Activated CD4-positive, alpha-beta T cell treated with anti-CD3 and anti-CD28 coated beads, Interleukin-2, Interleukin-4, amounts not matched to agents 100 ng/mL and 50 ng/mL, durations not matched to agents 16 hours and 8 hours (primary cell): ENCODE measurements at regions not wholly inside any gene's neighbourhood (a gene's known extent, or its start where the extent isn't known, plus 50 kb on each side); places are given as distances from the start of the nearest gene placed in this dataset.
"Not testable (repeated sequence)": the region's sequence is repeated elsewhere in the genome, so short reads cannot be mapped to it uniquely, and the experiment has no call there.

ENCODE experiments used
- DNase-seq: peaks from one replicate; pipeline ENCODE4 v3.0.0-alpha.2; 2020; ENCODE audit warnings: low spot score

- DNase-seq = no peak
These were observed 147.8 kb downstream of the CYP26A1 start for GRCh38 chr10:93221521-93221920.

DNA sequence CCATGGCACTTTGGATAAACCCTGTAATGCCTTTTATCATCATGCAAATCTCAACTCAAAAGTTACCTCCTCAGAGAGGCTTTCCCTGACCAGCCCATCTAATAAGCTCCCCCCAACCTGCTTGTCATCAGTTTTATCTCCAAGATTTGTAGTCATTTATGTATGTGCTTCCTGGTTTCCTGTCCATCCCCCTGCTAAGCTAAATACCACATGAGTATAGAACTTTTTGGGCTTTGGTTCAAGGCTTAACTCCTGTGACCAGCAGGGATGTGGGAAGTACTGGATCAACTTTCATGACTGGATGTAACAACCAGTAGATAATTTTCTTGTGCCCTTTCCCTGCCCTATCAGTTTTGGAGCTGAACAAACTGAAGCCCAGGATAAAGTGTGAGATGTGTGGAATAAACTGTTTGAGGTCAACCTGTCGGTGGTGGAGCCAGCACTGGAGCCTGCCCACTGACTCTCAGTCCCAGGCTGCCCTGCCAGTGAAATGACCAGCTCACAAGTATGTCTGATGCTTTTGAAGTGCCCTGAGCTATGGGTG lies 148.6 kb downstream of the CYP26A1 start:
- no peak for DNase-seq

GRCh38 chr10:93222876-93223275 lies 149.2 kb downstream of the CYP26A1 start:
- DNase-seq = no peak

GRCh38 chr10:93223336-93223735 lies 149.6 kb downstream of the CYP26A1 start:
- DNase-seq = no peak

- DNase-seq = no peak
These were observed 150.5 kb downstream of the CYP26A1 start for GRCh38 chr10:93224005-93224779.

GRCh38 chr10:93225938-93226337 lies 152.2 kb downstream of the CYP26A1 start:
- no peak for DNase-seq

DNA sequence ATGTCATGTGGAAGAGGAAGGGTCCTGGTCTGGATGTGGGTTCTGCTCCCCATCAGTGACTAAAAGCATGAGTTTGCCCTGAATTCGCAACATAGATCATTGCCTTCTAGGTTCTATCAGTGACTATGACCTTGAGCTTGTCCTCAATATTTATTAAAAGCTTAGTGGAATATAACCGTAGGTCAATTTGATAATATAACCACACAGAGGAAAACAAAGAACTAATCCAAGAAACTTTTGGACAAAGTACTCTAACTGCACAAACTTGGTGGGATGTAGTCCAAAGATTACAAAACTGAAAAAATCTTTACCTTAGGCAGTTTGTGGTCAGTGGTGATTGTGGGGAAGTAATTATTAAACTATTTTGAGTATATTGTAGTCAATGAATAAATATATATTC lies 152.9 kb downstream of the CYP26A1 start:
- DNase-seq = no peak

GRCh38 chr10:93230596-93230995 lies 156.9 kb downstream of the CYP26A1 start:
- not testable (repeated sequence) for DNase-seq

- DNase-seq = not testable (repeated sequence)
These were observed 158.5 kb downstream of the CYP26A1 start for GRCh38 chr10:93232159-93232558.

- DNase-seq = not testable (repeated sequence)
These were observed 161.2 kb downstream of the CYP26A1 start for GRCh38 chr10:93234940-93235339.

GRCh38 chr10:93235686-93236085 lies 162.0 kb downstream of the CYP26A1 start:
- DNase-seq = no peak

GRCh38 chr10:93236393-93237040 lies 162.8 kb downstream of the CYP26A1 start:
- no peak for DNase-seq

- no peak for DNase-seq
These were observed 171.5 kb downstream of the CYP26A1 start for GRCh38 chr10:93245147-93245546.

GRCh38 chr10:93245779-93246178 lies 172.1 kb downstream of the CYP26A1 start:
- no peak for DNase-seq

DNA sequence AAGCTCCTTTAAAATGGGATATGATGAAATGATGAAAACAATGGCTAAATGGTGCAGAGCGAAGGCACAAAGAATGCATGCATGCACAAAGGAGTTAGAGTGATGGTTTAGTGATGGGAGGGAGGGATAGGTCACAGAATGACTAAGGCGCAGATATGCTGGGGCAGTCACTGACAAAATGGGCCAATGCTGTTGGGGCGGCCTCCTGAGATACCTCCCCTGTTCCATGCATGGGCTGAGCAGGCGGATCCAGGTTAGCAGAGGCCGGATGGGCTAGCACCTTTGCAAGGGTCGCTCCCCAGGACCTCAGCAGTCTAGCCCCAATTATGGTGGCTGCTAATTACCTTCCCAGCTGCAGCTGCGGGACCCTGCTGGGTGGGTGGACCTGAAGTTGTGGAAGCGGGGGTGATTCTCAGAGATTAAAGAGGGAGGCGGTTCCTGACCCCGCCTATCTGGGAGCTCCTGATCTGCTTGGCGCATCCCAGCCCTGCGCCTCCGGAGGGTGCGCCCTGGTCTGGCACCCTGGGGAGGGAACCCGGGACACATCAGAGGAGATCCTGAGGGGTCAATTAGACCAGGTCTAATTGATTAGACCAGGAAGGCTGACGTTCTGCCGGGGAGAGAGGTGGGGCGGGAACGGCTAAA lies 175.0 kb downstream of the CYP26A1 start:
- no peak for DNase-seq

DNA sequence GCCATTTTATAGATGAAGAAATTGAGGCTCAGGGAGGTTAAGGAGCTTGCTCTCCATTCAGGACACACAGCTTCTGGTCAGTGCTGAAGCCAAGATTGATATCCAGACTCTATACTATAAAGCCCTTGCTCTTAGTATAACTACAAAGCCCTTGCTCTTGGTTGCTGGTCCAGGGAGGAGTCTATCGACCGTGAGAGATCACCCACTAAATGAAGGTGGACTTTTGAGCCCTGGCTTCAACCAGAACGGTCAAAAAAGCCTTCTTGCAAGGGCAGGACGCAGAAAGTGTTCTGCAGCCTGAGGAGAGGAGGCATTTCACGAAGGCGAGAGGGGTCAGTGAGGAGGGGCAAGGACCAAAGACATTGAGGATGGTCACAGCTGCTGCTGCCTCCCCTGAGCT lies 176.3 kb downstream of the CYP26A1 start:
- no peak for DNase-seq

- no peak for DNase-seq
These were observed 180.6 kb downstream of the CYP26A1 start for GRCh38 chr10:93254180-93254853.

DNA sequence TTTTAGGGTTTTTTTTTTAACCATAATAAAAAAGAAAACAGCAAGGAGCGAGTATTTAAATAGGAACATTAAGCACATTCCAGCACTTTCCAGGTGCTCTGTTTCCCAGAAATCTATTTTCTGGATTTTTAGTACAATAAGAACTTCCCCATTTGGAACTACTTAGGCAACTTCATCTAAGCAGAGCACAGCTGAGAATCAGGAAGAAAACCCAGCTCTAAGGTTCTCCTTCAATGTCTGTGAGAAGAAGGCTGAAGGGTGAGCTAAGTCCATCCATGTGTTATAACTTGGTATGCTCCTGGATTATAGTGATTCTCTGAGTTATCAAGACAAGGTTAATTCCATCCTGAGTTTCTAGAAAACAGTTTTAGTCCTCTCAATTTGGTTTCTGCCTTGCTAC lies 181.9 kb downstream of the CYP26A1 start:
- DNase-seq = no peak
